ENCODE measurements at regions not wholly inside any gene's neighbourhood (a gene's known extent, or its start where the extent isn't known, plus 50 kb on each side); places are given as distances from the start of the nearest gene placed in this dataset.

DNA sequence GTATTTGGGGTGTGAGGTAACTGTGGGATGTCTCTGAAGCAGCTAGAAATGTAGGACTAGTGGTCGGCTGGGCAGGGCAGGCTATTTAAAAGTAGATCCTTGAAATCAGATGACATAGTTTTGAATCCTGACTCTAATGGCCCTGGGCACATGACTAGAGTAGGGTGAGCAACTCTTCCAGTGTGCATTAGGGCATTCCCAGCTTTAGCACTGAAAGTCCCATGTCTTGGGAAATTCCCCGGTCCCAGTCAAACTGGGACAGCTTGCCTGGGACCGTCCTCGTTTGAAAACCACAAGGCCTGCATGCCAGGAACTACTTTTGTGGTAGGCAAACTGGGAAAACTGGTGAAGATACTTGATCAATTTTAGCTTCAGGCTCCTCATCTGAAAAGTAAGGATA is 255.3 kb downstream of the PTEN start:
- TF ChIP-seq, protein P1, sequence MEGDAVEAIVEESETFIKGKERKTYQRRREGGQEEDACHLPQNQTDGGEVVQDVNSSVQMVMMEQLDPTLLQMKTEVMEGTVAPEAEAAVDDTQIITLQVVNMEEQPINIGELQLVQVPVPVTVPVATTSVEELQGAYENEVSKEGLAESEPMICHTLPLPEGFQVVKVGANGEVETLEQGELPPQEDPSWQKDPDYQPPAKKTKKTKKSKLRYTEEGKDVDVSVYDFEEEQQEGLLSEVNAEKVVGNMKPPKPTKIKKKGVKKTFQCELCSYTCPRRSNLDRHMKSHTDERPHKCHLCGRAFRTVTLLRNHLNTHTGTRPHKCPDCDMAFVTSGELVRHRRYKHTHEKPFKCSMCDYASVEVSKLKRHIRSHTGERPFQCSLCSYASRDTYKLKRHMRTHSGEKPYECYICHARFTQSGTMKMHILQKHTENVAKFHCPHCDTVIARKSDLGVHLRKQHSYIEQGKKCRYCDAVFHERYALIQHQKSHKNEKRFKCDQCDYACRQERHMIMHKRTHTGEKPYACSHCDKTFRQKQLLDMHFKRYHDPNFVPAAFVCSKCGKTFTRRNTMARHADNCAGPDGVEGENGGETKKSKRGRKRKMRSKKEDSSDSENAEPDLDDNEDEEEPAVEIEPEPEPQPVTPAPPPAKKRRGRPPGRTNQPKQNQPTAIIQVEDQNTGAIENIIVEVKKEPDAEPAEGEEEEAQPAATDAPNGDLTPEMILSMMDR (conservative IDR thresholded peaks at IDR 0.05 in 1 of 2, IDR thresholded peaks at IDR 0.05 in 1 of 2; ENCODE audit: low read depth in 1 of 2, low read length in 2 of 2): no peak
- no peak for TF ChIP-seq EZH2 (IDR thresholded peaks at IDR 0.05; ENCODE audit: low read length, missing control alignments)
